Transverse colon (tissue), 4 donors: ENCODE measurements at regions not wholly inside any gene's neighbourhood (a gene's known extent, or its start where the extent isn't known, plus 50 kb on each side); places are given as distances from the start of the nearest gene placed in this dataset.

Experiments
- CTCF ChIP-seq, 5 experiments: fragments of 200-600 bp in 3 of 5; fragments of 450-650 bp in 2 of 5; sonication (generic) in 3 of 5; IDR thresholded peaks; 1 replicate in 2 of 5; 2 replicates in 3 of 5; pipeline ENCODE4 v1.5.1; 2016 to 2017; ENCODE audit warnings: antibody characterized with exemption in 5 of 5, inconsistent platforms in 3 of 5, mild to moderate bottlenecking in 2 of 5, moderate library complexity in 1 of 5
- EP300 ChIP-seq: sonication (generic); formaldehyde crosslinking; IDR thresholded peaks from one replicate; pipeline ENCODE4 v1.6.1; 2017; ENCODE audit warnings: antibody characterized with exemption, low read depth
- POLR2A ChIP-seq: fragments of 450-650 bp; IDR thresholded peaks from one replicate; pipeline ENCODE4 v1.6.1; 2016; ENCODE audit warnings: antibody characterized with exemption, mild to moderate bottlenecking, moderate library complexity
- POLR2AphosphoS5 ChIP-seq, 3 donors: sonication (generic); formaldehyde crosslinking; IDR thresholded peaks; one replicate each; pipeline ENCODE4 v1.6.1; 2016; ENCODE audit warnings: antibody characterized with exemption in 3 of 3

DNA sequence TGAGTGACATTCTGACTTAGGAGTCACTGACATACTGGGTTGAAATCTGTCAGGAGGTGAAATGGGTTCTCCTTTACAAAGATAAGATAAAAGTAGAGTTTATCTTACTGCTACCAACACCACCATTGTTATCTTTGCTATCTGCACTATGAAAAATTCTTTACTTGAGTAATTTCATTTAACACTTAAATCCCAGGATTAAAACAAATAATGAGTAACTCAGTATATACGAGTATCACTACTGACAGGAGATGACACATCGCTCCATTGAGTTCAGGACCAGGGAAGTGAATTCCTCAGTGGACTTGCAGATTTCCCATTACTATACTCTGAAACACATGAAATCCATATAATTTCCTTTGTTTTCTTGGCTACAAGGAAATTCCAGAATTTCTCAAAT lies 242.1 kb upstream of the NLRP1 start:
- TF ChIP-seq POLR2A (no peak), EP300 (no peak), CTCF (IDR thresholded peaks at IDR 0.05) (no peak), POLR2AphosphoS5 (IDR thresholded peaks at IDR 0.05) (no peak)
